ENCODE measurements at regions not wholly inside any gene's neighbourhood (a gene's known extent, or its start where the extent isn't known, plus 50 kb on each side); places are given as distances from the start of the nearest gene placed in this dataset.
A peak's percentile ranks its signal among the peaks of the same experiment; 100 is the strongest.

DNA sequence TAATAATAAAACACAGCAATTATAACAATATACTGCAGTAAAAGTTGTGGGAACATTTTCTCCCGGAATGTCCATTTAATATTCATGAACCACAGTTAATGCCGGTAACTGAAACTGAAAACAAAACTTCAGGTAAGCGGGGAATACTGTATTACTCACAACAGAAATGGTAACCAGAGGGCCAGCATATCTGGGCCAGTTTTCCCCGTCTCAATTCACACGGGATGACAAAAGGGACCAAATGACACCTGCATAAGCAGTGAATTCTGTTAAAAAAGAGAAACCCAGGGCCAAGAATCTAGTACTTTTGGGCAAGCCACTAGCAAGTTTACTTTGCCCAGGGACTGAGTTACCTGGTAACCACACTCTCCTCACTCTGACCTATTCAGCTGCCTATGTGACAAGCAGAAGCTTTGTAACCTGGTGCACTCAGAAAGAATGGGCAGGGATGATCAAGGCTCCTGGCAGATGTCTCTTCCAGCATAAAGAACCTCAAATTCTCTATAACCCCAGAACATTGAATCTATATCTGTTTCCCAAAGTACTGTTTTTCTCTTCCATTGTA is 1171.2 kb downstream of the DIAPH3 start:
- no peak overlapping the region for H3K27ac Mint-ChIP-seq
- H2AFZ ChIP-seq: peak overlapping the region; percentile 15; the same call in 1 of the 2 replicates
- H3K4me1 Mint-ChIP-seq: peaks cover 4% of the 10 kb centered on the region; the same call in 1 of the 3 replicates
- no peaks in the 10 kb centered on the region for H3K36me3 Mint-ChIP-seq (ENCODE audit: low read depth)
- ATAC-seq (no peak), DNase-seq (ENCODE audit: low spot score) (no peak)
- no peak overlapping the region for H3K4me2 ChIP-seq
- H3K27ac ChIP-seq (ENCODE audit: low read depth): no peak overlapping the region
- TF ChIP-seq JUNB (IDR thresholded peaks at IDR 0.05; ENCODE audit: unreplicated experiment): no peak
- no peak for TF ChIP-seq ZNF114 (CRISPR knock-in tag; IDR thresholded peaks at IDR 0.05)
- TF ChIP-seq, protein P1, sequence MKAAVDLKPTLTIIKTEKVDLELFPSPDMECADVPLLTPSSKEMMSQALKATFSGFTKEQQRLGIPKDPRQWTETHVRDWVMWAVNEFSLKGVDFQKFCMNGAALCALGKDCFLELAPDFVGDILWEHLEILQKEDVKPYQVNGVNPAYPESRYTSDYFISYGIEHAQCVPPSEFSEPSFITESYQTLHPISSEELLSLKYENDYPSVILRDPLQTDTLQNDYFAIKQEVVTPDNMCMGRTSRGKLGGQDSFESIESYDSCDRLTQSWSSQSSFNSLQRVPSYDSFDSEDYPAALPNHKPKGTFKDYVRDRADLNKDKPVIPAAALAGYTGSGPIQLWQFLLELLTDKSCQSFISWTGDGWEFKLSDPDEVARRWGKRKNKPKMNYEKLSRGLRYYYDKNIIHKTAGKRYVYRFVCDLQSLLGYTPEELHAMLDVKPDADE (IDR thresholded peaks at IDR 0.05): no peak
- no peak for TF ChIP-seq POLR2AphosphoS5 (IDR thresholded peaks at IDR 0.05; ENCODE audit: low read depth)
- TF ChIP-seq EZH2 (IDR thresholded peaks at IDR 0.05; ENCODE audit: low read depth, unreplicated experiment): no peak
- H3K4me3 Mint-ChIP-seq: no peak overlapping the region
- H3F3A ChIP-seq (replicated peaks; ENCODE audit: low read depth): no peaks in the 10 kb centered on the region
- no peaks in the 10 kb centered on the region for H3K27me3 ChIP-seq (ENCODE audit: insufficient read depth)
- no peaks in the 10 kb centered on the region for H3K79me2 ChIP-seq (replicated peaks; ENCODE audit: insufficient read depth)
- no peaks in the 10 kb centered on the region for H3K4me1 ChIP-seq (ENCODE audit: insufficient read depth)
- no peaks in the 10 kb centered on the region for H3K9me2 ChIP-seq (ENCODE audit: insufficient read depth)
- no peaks in the 10 kb centered on the region for H3K36me3 ChIP-seq (ENCODE audit: insufficient read depth)
- H4K20me1 ChIP-seq (replicated peaks; ENCODE audit: insufficient read depth): no peaks in the 10 kb centered on the region
- no peaks in the 10 kb centered on the region for H3K9me3 Mint-ChIP-seq
- no peak overlapping the region for H3K4me3 ChIP-seq
- H3K27me3 Mint-ChIP-seq (ENCODE audit: insufficient read depth, low read depth, poor library complexity): no peaks in the 10 kb centered on the region

DNA sequence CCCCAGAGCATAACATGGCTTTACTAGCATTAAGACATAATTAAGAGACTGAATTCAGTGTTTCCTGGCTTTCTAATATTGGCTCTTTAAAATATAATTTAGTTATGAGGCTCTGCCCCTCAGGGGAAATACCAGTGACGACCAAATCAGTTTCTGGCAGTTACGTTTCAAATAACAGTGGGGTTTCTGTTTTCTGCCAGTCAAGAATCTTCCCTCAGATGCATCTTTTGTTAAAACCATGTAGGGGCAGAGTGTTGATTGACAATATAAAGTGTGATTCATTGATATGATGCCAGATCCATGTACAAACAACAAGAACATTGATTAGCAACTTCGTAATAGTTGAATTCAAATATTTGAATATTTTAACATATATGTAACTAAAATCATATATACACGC is 1169.7 kb downstream of the DIAPH3 start:
- DNase-seq (ENCODE audit: low spot score) (no peak), ATAC-seq (no peak)
- Histone ChIP-seq H3K36me3 (ENCODE audit: insufficient read depth) (no peaks in the 10 kb centered on the region), H3F3A (replicated peaks; ENCODE audit: low read depth) (no peaks in the 10 kb centered on the region), H3K79me2 (replicated peaks; ENCODE audit: insufficient read depth) (no peaks in the 10 kb centered on the region), H3K27ac (ENCODE audit: low read depth) (no peak overlapping the region), H3K4me3 (no peak overlapping the region), H2AFZ (no peak overlapping the region), H3K27me3 (ENCODE audit: insufficient read depth) (no peaks in the 10 kb centered on the region), H3K9me2 (ENCODE audit: insufficient read depth) (no peaks in the 10 kb centered on the region), H3K4me2 (no peak overlapping the region), H4K20me1 (replicated peaks; ENCODE audit: insufficient read depth) (no peaks in the 10 kb centered on the region), H3K4me1 (ENCODE audit: insufficient read depth) (peaks cover 8% of the 10 kb centered on the region; the same call in 1 of the 2 replicates)
- no peak overlapping the region for H3K27ac Mint-ChIP-seq
- H3K4me1 Mint-ChIP-seq: peaks cover 12% of the 10 kb centered on the region; the same call in 2 of the 3 replicates
- H3K27me3 Mint-ChIP-seq (ENCODE audit: insufficient read depth, low read depth, poor library complexity): no peaks in the 10 kb centered on the region
- H3K9me3 Mint-ChIP-seq: no peaks in the 10 kb centered on the region
- H3K4me3 Mint-ChIP-seq: no peak overlapping the region
- H3K36me3 Mint-ChIP-seq (ENCODE audit: low read depth): no peaks in the 10 kb centered on the region
- TF ChIP-seq, protein P2, sequence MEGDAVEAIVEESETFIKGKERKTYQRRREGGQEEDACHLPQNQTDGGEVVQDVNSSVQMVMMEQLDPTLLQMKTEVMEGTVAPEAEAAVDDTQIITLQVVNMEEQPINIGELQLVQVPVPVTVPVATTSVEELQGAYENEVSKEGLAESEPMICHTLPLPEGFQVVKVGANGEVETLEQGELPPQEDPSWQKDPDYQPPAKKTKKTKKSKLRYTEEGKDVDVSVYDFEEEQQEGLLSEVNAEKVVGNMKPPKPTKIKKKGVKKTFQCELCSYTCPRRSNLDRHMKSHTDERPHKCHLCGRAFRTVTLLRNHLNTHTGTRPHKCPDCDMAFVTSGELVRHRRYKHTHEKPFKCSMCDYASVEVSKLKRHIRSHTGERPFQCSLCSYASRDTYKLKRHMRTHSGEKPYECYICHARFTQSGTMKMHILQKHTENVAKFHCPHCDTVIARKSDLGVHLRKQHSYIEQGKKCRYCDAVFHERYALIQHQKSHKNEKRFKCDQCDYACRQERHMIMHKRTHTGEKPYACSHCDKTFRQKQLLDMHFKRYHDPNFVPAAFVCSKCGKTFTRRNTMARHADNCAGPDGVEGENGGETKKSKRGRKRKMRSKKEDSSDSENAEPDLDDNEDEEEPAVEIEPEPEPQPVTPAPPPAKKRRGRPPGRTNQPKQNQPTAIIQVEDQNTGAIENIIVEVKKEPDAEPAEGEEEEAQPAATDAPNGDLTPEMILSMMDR (conservative IDR thresholded peaks at IDR 0.05; ENCODE audit: low read depth in 2 of 2): no peak
- no peak for TF ChIP-seq POLR2AphosphoS5 (IDR thresholded peaks at IDR 0.05; ENCODE audit: low read depth)
- TF ChIP-seq CREB1 (CRISPR knock-in tag; IDR thresholded peaks at IDR 0.05; ENCODE audit: low read depth): no peak
- no peak for TF ChIP-seq EZH2phosphoT487 (IDR thresholded peaks at IDR 0.05; ENCODE audit: unreplicated experiment)

Data from GM23338 (cell line).